ENCODE measurements at regions not wholly inside any gene's neighbourhood (a gene's known extent, or its start where the extent isn't known, plus 50 kb on each side); places are given as distances from the start of the nearest gene placed in this dataset.

DNA sequence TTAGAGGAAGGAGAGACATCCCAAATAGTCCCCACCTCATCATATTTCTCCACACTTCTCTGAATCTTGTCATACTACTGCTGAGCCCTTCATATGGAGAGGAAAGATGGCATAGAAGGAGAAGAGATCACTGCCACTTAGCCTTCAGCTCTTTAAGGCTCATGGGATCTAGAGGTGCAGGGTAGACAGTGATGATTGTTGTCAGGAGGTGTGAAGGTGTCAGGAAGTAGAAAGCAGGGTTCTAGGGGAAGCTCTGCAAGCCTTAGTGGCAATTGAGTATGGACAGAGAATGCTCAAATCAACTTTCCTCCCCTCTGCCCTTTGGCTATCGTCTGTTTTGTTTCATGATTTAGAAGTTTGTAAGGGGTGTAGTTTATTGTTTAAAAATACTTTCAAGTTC, 505.7 kb downstream of the ZNF608 start:
- no peak overlapping the region for H3K4me3 ChIP-seq (ENCODE audit: control insufficient read depth, low read depth, low read length)
- TF ChIP-seq, protein P1, sequence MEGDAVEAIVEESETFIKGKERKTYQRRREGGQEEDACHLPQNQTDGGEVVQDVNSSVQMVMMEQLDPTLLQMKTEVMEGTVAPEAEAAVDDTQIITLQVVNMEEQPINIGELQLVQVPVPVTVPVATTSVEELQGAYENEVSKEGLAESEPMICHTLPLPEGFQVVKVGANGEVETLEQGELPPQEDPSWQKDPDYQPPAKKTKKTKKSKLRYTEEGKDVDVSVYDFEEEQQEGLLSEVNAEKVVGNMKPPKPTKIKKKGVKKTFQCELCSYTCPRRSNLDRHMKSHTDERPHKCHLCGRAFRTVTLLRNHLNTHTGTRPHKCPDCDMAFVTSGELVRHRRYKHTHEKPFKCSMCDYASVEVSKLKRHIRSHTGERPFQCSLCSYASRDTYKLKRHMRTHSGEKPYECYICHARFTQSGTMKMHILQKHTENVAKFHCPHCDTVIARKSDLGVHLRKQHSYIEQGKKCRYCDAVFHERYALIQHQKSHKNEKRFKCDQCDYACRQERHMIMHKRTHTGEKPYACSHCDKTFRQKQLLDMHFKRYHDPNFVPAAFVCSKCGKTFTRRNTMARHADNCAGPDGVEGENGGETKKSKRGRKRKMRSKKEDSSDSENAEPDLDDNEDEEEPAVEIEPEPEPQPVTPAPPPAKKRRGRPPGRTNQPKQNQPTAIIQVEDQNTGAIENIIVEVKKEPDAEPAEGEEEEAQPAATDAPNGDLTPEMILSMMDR (IDR thresholded peaks at IDR 0.05; ENCODE audit: control insufficient read depth, insufficient read depth, low read depth, low read length, missing control alignments): no peak
- no peak for DNase-seq (ENCODE audit: low read depth)

GRCh38 chr5:124239572-124239971, 506.9 kb downstream of the ZNF608 start:
- no peak for DNase-seq (ENCODE audit: low read depth)
- TF ChIP-seq, protein P1 (IDR thresholded peaks at IDR 0.05; ENCODE audit: control insufficient read depth, insufficient read depth, low read depth, low read length, missing control alignments): no peak
- H3K4me3 ChIP-seq (ENCODE audit: control insufficient read depth, low read depth, low read length): no peak overlapping the region

- DNase-seq (ENCODE audit: low read depth): no peak
- no peak overlapping the region for H3K4me3 ChIP-seq (ENCODE audit: control insufficient read depth, low read depth, low read length)
- TF ChIP-seq, protein P1 (IDR thresholded peaks at IDR 0.05; ENCODE audit: control insufficient read depth, insufficient read depth, low read depth, low read length, missing control alignments): no peak
Measured at GRCh38 chr5:124238350-124238749, 508.1 kb downstream of the ZNF608 start.

- no peak overlapping the region for H3K4me3 ChIP-seq (ENCODE audit: control insufficient read depth, low read depth, low read length)
- TF ChIP-seq, protein P1 (IDR thresholded peaks at IDR 0.05; ENCODE audit: control insufficient read depth, insufficient read depth, low read depth, low read length, missing control alignments): no peak
- no peak for DNase-seq (ENCODE audit: low read depth)
Measured at GRCh38 chr5:124237206-124237695, 509.2 kb downstream of the ZNF608 start.

GRCh38 chr5:124236361-124237205, 509.9 kb downstream of the ZNF608 start:
- no peak overlapping the region for H3K4me3 ChIP-seq (ENCODE audit: control insufficient read depth, low read depth, low read length)
- no peak for DNase-seq (ENCODE audit: low read depth)
- TF ChIP-seq, protein P1 (IDR thresholded peaks at IDR 0.05; ENCODE audit: control insufficient read depth, insufficient read depth, low read depth, low read length, missing control alignments): no peak

DNA sequence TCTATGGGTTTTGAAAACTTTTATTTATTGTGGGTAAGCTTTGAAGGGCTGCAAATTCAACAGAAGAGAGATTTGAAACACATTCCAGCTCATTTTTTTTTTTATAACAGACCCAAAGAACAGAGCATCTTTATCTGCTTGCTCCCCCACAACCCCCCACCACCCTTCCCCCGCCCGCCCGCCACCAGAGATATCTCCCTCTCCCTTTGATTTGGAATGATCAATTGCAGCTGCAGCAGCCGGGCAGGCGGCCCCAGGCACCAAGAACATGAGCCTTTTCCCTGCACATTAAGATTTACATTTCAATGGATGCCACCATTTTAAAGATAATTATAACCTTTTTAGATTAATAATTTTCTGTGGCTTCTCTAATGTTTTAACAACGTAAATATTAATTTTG, 510.9 kb downstream of the ZNF608 start:
- TF ChIP-seq, protein P1 (IDR thresholded peaks at IDR 0.05; ENCODE audit: control insufficient read depth, insufficient read depth, low read depth, low read length, missing control alignments): no peak
- no peak overlapping the region for H3K4me3 ChIP-seq (ENCODE audit: control insufficient read depth, low read depth, low read length)
- DNase-seq (ENCODE audit: low read depth): no peak
